MM.1S (cell line): ENCODE measurements at regions not wholly inside any gene's neighbourhood (a gene's known extent, or its start where the extent isn't known, plus 50 kb on each side); places are given as distances from the start of the nearest gene placed in this dataset.

Experiments used
- EZH2 ChIP-seq: fragments of 300-600 bp; sonication (generic); optimal IDR thresholded peaks from 2 replicates; pipeline ENCODE3; 2017; ENCODE audit warnings: low read depth, mild to moderate bottlenecking, antibody characterized with exemption, low read length, mixed read lengths
- EZH2phosphoT487 ChIP-seq: fragments of 300-600 bp; sonication (generic); IDR thresholded peaks from 2 replicates; pipeline ENCODE4 v1.6.1; 2018; ENCODE audit warnings: antibody characterized with exemption, low read length
- TF ChIP-seq, protein P1 (sequence below): fragments of 300-600 bp; sonication (generic); IDR thresholded peaks from 2 replicates; pipeline ENCODE4 v1.5.1; 2016; ENCODE audit warnings: antibody characterized with exemption, low read length, mixed read lengths

DNA sequence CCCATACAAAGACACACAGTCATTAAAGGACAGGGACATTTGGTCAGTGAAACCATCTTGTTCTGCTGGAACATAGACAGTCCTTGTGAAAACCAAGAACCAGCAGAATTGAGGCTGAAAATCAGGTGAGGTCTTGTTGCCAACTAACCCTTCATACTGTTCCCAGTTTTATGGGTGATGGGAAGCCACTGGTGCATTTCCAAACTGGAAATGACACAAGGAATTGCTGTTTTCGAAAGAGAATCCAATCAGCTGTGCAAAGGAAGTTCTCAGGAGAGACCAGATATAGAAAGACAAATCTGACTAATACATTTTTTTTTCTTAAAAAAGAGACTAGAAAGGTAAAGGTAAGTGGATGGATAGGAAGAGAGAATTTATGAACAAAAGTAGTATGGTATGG is 948.2 kb downstream of the TSN start:
- TF ChIP-seq, protein P1, sequence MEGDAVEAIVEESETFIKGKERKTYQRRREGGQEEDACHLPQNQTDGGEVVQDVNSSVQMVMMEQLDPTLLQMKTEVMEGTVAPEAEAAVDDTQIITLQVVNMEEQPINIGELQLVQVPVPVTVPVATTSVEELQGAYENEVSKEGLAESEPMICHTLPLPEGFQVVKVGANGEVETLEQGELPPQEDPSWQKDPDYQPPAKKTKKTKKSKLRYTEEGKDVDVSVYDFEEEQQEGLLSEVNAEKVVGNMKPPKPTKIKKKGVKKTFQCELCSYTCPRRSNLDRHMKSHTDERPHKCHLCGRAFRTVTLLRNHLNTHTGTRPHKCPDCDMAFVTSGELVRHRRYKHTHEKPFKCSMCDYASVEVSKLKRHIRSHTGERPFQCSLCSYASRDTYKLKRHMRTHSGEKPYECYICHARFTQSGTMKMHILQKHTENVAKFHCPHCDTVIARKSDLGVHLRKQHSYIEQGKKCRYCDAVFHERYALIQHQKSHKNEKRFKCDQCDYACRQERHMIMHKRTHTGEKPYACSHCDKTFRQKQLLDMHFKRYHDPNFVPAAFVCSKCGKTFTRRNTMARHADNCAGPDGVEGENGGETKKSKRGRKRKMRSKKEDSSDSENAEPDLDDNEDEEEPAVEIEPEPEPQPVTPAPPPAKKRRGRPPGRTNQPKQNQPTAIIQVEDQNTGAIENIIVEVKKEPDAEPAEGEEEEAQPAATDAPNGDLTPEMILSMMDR, result no peak
- TF ChIP-seq EZH2, result no peak
- TF ChIP-seq EZH2phosphoT487, result no peak
